IMR-90 (cell line): ENCODE measurements at regions not wholly inside any gene's neighbourhood (a gene's known extent, or its start where the extent isn't known, plus 50 kb on each side); places are given as distances from the start of the nearest gene placed in this dataset.

ENCODE experiments used
- ATAC-seq: fragments of 200-7000 bp; cut with Tn5 transposase; 2 replicates; pipeline ENCODE4 v1.9.1; 2020; ENCODE audit warnings: low read depth, mild to moderate bottlenecking, moderate library complexity
- BruUV-seq: library from RNA; stranded (reverse); fragments of 400-500 nt; replicated peaks from 2 replicates; lab custom pipeline; 2021; lab: Mats Ljungman, UMichigan
- CTCF ChIA-PET: fragments of 300-600 bp; formaldehyde crosslinking; extraction: SDS; loops from one replicate; lab custom pipeline; 2021; ENCODE audit warnings: antibody characterized with exemption; lab: Yijun Ruan, JAX
- POLR2A ChIA-PET: fragments of 300-600 bp; sonication (Branson Sonifier 250); formaldehyde crosslinking; loops from one replicate; lab custom pipeline; 2022; ENCODE audit warnings: antibody characterized with exemption; ENCODE audit not compliant: unreplicated experiment; lab: Charles Lee
- DNase-seq: peaks from one replicate; pipeline ENCODE4 v3.0.0; 2013
- H2AFZ ChIP-seq: replicated peaks from 2 replicates; pipeline ENCODE3; 2013; ENCODE audit warnings: low read length, mild to moderate bottlenecking; ENCODE audit not compliant: poor library complexity
- H2AK5ac ChIP-seq: 2 replicates; pipeline ENCODE4 v1.6.1; 2013; ENCODE audit warnings: low read depth, low read length, inconsistent platforms
- H2AK9ac ChIP-seq: replicated peaks from 2 replicates; pipeline ENCODE3; 2013; ENCODE audit warnings: mild to moderate bottlenecking, low read depth, low read length, moderate library complexity; ENCODE audit not compliant: poor library complexity
- H2BK120ac ChIP-seq: 2 replicates; pipeline ENCODE4 v1.6.1; 2013; ENCODE audit warnings: low read depth, low read length, inconsistent platforms
- H2BK15ac ChIP-seq: 3 replicates; pipeline ENCODE4 v1.6.1; 2013; ENCODE audit warnings: low read depth, low read length, inconsistent platforms
- H2BK20ac ChIP-seq: 2 replicates; pipeline ENCODE4 v1.6.1; 2013; ENCODE audit warnings: low read depth, mild to moderate bottlenecking, inconsistent platforms, low read length, moderate library complexity
- H2BK5ac ChIP-seq: 2 replicates; pipeline ENCODE4 v1.6.1; 2013; ENCODE audit warnings: mild to moderate bottlenecking, low read depth, low read length, inconsistent platforms; ENCODE audit not compliant: poor library complexity, severe bottlenecking
- H3K14ac ChIP-seq: replicated peaks from 2 replicates; pipeline ENCODE4 v1.6.1; 2013; ENCODE audit warnings: low read depth, low read length, inconsistent platforms
- H3K18ac ChIP-seq: 2 replicates; pipeline ENCODE4 v1.6.1; 2013; ENCODE audit warnings: low read depth, low read length, control low read depth
- H3K23ac ChIP-seq: 2 replicates; pipeline ENCODE4 v1.6.1; 2013; ENCODE audit warnings: low read depth, low read length, inconsistent platforms
- H3K27ac ChIP-seq: 2 replicates; pipeline ENCODE4 v1.5.1; 2013; ENCODE audit warnings: mild to moderate bottlenecking, control low read depth, low read length; ENCODE audit not compliant: insufficient read depth
- H3K27me3 ChIP-seq: 2 replicates; pipeline ENCODE4 v1.6.1; 2013; ENCODE audit warnings: low read length; ENCODE audit not compliant: control insufficient read depth, insufficient read depth
- H3K36me3 ChIP-seq: 2 replicates; pipeline ENCODE4 v1.6.1; 2013; ENCODE audit warnings: low read length, mixed read lengths; ENCODE audit not compliant: control insufficient read depth, insufficient read depth
- H3K4ac ChIP-seq: 2 replicates; pipeline ENCODE4 v1.6.1; 2013; ENCODE audit warnings: low read depth, low read length, inconsistent platforms
- H3K4me1 ChIP-seq: 2 replicates; pipeline ENCODE4 v1.6.1; 2013; ENCODE audit warnings: low read length, mixed read lengths; ENCODE audit not compliant: control insufficient read depth, insufficient read depth
- H3K4me2 ChIP-seq: 2 replicates; pipeline ENCODE4 v1.6.1; 2013; ENCODE audit warnings: low read depth, mild to moderate bottlenecking, control low read depth, low read length, moderate library complexity
- H3K4me3 ChIP-seq: 2 replicates; pipeline ENCODE4 v1.5.1; 2013; ENCODE audit warnings: low read depth, mild to moderate bottlenecking, control low read depth, low read length, moderate library complexity; ENCODE audit not compliant: insufficient read depth
- H3K56ac ChIP-seq: 2 replicates; pipeline ENCODE4 v1.6.1; 2013; ENCODE audit warnings: low read length, inconsistent platforms; ENCODE audit not compliant: insufficient read depth; ENCODE audit errors: extremely low read depth
- H3K79me1 ChIP-seq, 2 experiments: 2 replicates each; pipeline ENCODE4 v1.6.1; 2013; ENCODE audit warnings: low read length in 2 of 2, inconsistent platforms in 1 of 2, low read depth in 1 of 2
- H3K9ac ChIP-seq: 2 replicates; pipeline ENCODE4 v1.6.1; 2013; ENCODE audit warnings: low read depth, low read length, control low read depth
- H3K9me1 ChIP-seq: 2 replicates; pipeline ENCODE4 v1.6.1; 2013; ENCODE audit warnings: low read length, inconsistent platforms; ENCODE audit not compliant: insufficient read depth
- H3K9me3 ChIP-seq: 2 replicates; pipeline ENCODE4 v1.6.1; 2013; ENCODE audit warnings: low read length; ENCODE audit not compliant: control insufficient read depth, insufficient read depth
- H4K20me1 ChIP-seq: 2 replicates; pipeline ENCODE4 v1.6.1; 2013; ENCODE audit warnings: low read length, inconsistent platforms; ENCODE audit not compliant: insufficient read depth
- H4K5ac ChIP-seq: 2 replicates; pipeline ENCODE4 v1.6.1; 2013; ENCODE audit warnings: mild to moderate bottlenecking, low read depth, low read length, control low read depth
- H4K8ac ChIP-seq, 2 experiments: 2 replicates each; pipeline ENCODE4 v1.6.1; 2013; ENCODE audit warnings: low read depth in 2 of 2, low read length in 2 of 2, control low read depth in 1 of 2, inconsistent platforms in 1 of 2
- H4K91ac ChIP-seq: 2 replicates; pipeline ENCODE4 v1.6.1; 2013; ENCODE audit warnings: low read depth, low read length, inconsistent platforms; ENCODE audit not compliant: insufficient read depth
- CHD1 ChIP-seq: IDR thresholded peaks from 2 replicates; pipeline ENCODE4 v1.6.1; 2012; ENCODE audit warnings: low read depth, low read length, improper control_type of control experiment
- USF2 ChIP-seq: fragments of 150-350 bp; IDR thresholded peaks from 2 replicates; pipeline ENCODE4 v1.6.1; 2017; ENCODE audit warnings: mild to moderate bottlenecking, antibody characterized with exemption, low read length, low read depth
- WGBS, 2 experiments: methylation state at CpG; one replicate each; pipeline versions ENCODE4 v1.1.5 to v1.1.7; 2013; ENCODE audit warnings: missing lambda C conversion rate in 2 of 2; ENCODE audit not compliant: insufficient read length in 1 of 2; ENCODE audit errors: extremely low coverage in 2 of 2; 5-methylcytosine and 5-hydroxymethylcytosine counted together
- dilution Hi-C: fragments of 300-500 bp; cut with HindIII; formaldehyde crosslinking; loops from one replicate; pipeline ENCODE4 v1.14.3; 2018; ENCODE audit warnings: low sequenced_read_pairs; ENCODE audit not compliant: unreplicated experiment
- in situ Hi-C: fragments of 300-500 bp; cut with MboI; formaldehyde crosslinking; loops from 3 replicates; pipeline ENCODE4 v1.14.3; 2019; ENCODE audit warnings: low sequenced_read_pairs, inconsistent platforms, mixed read lengths
- intact Hi-C: fragments of 100-400 bp; cut with micrococcal nuclease; formaldehyde crosslinking; loops from 2 replicates; pipeline ENCODE4 v1.10.0; 2022

GRCh38 chr5:91824406-91824805 is 441.3 kb upstream of the ARRDC3 start:
- H2BK5ac ChIP-seq = no peak overlapping the region
- ChIA-PET POLR2A (no interaction called here), CTCF (no interaction called here)
- H3K4ac ChIP-seq = no peak overlapping the region
- no peak overlapping the region for H2BK120ac ChIP-seq
- no peak overlapping the region for H4K91ac ChIP-seq
- H3K36me3 ChIP-seq = no peaks in the 10 kb centered on the region
- H3K14ac ChIP-seq = no peak overlapping the region
- H3K9me1 ChIP-seq = no peaks in the 10 kb centered on the region
- no peaks in the 10 kb centered on the region for H3K4me1 ChIP-seq
- in situ Hi-C loops = no loop called here
- H3K4me3 ChIP-seq = no peak overlapping the region
- no peaks in the 10 kb centered on the region for H3K79me1 ChIP-seq
- intact Hi-C loops = no loop called here
- H4K5ac ChIP-seq = no peak overlapping the region
- no peak overlapping the region for H3K18ac ChIP-seq
- WGBS, 2 experiments = no CpG with 5 or more reads among the region's 2 CpGs
- H2BK15ac ChIP-seq = no peak overlapping the region
- dilution Hi-C loops = no loop called here
- H3K9ac ChIP-seq = no peak overlapping the region
- H3K27me3 ChIP-seq = no peaks in the 10 kb centered on the region
- no peak overlapping the region for H3K27ac ChIP-seq
- no peak overlapping the region for H4K8ac ChIP-seq
- H3K23ac ChIP-seq = no peak overlapping the region
- no peaks in the 10 kb centered on the region for H4K20me1 ChIP-seq
- H2BK20ac ChIP-seq = no peak overlapping the region
- H2AK9ac ChIP-seq = no peak overlapping the region
- BruUV-seq = no TSS peak
- DNase-seq (no peak), ATAC-seq (no peak)
- H3K9me3 ChIP-seq = no peaks in the 10 kb centered on the region
- no peak overlapping the region for H3K4me2 ChIP-seq
- H2AFZ ChIP-seq = no peak overlapping the region
- H2AK5ac ChIP-seq = no peak overlapping the region
- no peak for TF ChIP-seq USF2
- no peak for TF ChIP-seq CHD1
- H3K56ac ChIP-seq = no peak overlapping the region
